Calu3 (cell line): ENCODE measurements at regions not wholly inside any gene's neighbourhood (a gene's known extent, or its start where the extent isn't known, plus 50 kb on each side); places are given as distances from the start of the nearest gene placed in this dataset.

Source experiments
- BruUV-seq: library from RNA; stranded (reverse); fragments of 400-500 nt; replicated peaks from 2 replicates; lab custom pipeline; 2021; lab: Mats Ljungman, UMichigan
- CTCF ChIA-PET: fragments of 300-600 bp; sonication (Branson Sonifier 250); formaldehyde crosslinking; loops from one replicate; lab custom pipeline; 2022; ENCODE audit warnings: antibody characterized with exemption; lab: Charles Lee
- DNase-seq: peaks from one replicate; pipeline ENCODE4 v3.0.0; 2022
- H3K27ac Mint-ChIP-seq: one replicate; pipeline ENCODE4 v1.8.0; 2022; ENCODE audit warnings: mixed read lengths; ENCODE audit not compliant: unreplicated experiment
- H3K27me3 Mint-ChIP-seq: one replicate; pipeline ENCODE4 v1.8.0; 2022; ENCODE audit warnings: mixed read lengths; ENCODE audit not compliant: unreplicated experiment
- H3K36me3 Mint-ChIP-seq: one replicate; pipeline ENCODE4 v1.8.0; 2022; ENCODE audit warnings: mild to moderate bottlenecking, moderate library complexity, mixed read lengths; ENCODE audit not compliant: insufficient read depth, unreplicated experiment
- H3K4me1 Mint-ChIP-seq: one replicate; pipeline ENCODE4 v1.8.0; 2022; ENCODE audit warnings: mild to moderate bottlenecking, low read depth, mixed read lengths; ENCODE audit not compliant: unreplicated experiment
- H3K4me3 Mint-ChIP-seq: one replicate; pipeline ENCODE4 v1.8.0; 2022; ENCODE audit warnings: mild to moderate bottlenecking, low read depth, moderate library complexity, mixed read lengths; ENCODE audit not compliant: unreplicated experiment
- H3K9me3 Mint-ChIP-seq: one replicate; pipeline ENCODE4 v1.8.0; 2022; ENCODE audit warnings: low read depth, mixed read lengths; ENCODE audit not compliant: unreplicated experiment
- CTCF ChIP-seq: fragments of 200-600 bp; IDR thresholded peaks from one replicate; pipeline ENCODE4 v1.8.0; 2022; ENCODE audit warnings: antibody characterized with exemption; ENCODE audit not compliant: unreplicated experiment
- intact Hi-C: fragments of 100-400 bp; cut with micrococcal nuclease; formaldehyde crosslinking; loops from one replicate; pipeline ENCODE4 v1.10.0; 2022; ENCODE audit not compliant: unreplicated experiment

DNA sequence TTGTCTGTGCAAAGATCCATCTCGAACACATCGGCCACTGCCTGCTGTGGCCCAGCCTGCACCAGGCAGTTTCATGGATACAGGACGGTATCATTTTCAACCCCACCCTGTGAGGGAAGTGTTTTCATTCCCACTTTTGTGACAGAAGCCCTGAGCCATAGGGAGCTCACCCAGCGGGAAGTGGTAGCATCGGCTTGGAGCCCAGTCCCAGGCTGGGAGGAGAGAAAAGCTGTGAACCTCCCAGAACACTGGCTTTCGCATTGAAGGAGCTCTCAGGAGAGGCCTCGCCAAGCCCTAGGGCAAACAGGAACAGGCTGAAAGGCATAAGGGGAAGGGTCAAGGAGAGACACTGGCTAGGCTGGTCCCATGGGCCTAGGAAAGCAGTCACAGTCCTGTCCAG lies 166.1 kb downstream of the TFCP2L1 start:
- Mint-ChIP-seq H3K27me3 (peaks cover 31% of the 10 kb centered on the region), H3K36me3 (no peaks in the 10 kb centered on the region), H3K9me3 (peaks cover 4% of the 10 kb centered on the region), H3K4me1 (no peaks in the 10 kb centered on the region), H3K4me3 (no peak overlapping the region), H3K27ac (no peak overlapping the region)
- CTCF ChIA-PET, result no interaction called here
- no peak for DNase-seq
- no TSS peak for BruUV-seq
- no peak for TF ChIP-seq CTCF
- intact Hi-C loops, result no loop called here

GRCh38 chr2:121120411-121120810 lies 164.6 kb downstream of the TFCP2L1 start:
- intact Hi-C loops, result no loop called here
- peaks cover 4% of the 10 kb centered on the region for H3K9me3 Mint-ChIP-seq
- BruUV-seq, result no TSS peak
- H3K27ac Mint-ChIP-seq, result no peak overlapping the region
- no peaks in the 10 kb centered on the region for H3K36me3 Mint-ChIP-seq
- peaks cover 42% of the 10 kb centered on the region for H3K27me3 Mint-ChIP-seq
- no peak for TF ChIP-seq CTCF
- DNase-seq, result no peak
- H3K4me1 Mint-ChIP-seq, result no peaks in the 10 kb centered on the region
- CTCF ChIA-PET, result no interaction called here
- no peak overlapping the region for H3K4me3 Mint-ChIP-seq

- CTCF ChIA-PET, result no interaction called here
- Mint-ChIP-seq H3K36me3 (no peaks in the 10 kb centered on the region), H3K27me3 (peaks cover 43% of the 10 kb centered on the region), H3K27ac (no peak overlapping the region), H3K4me3 (no peak overlapping the region), H3K4me1 (no peaks in the 10 kb centered on the region), H3K9me3 (peaks cover 4% of the 10 kb centered on the region)
- intact Hi-C loops, result no loop called here
- DNase-seq, result no peak
- TF ChIP-seq CTCF, result no peak
- no TSS peak for BruUV-seq
Observed at GRCh38 chr2:121120991-121121390, 164.0 kb downstream of the TFCP2L1 start.

- DNase-seq, result no peak
- TF ChIP-seq CTCF, result no peak
- peaks cover 4% of the 10 kb centered on the region for H3K9me3 Mint-ChIP-seq
- intact Hi-C loops, result no loop called here
- peaks cover 45% of the 10 kb centered on the region for H3K27me3 Mint-ChIP-seq
- H3K4me3 Mint-ChIP-seq, result no peak overlapping the region
- H3K4me1 Mint-ChIP-seq, result no peaks in the 10 kb centered on the region
- H3K36me3 Mint-ChIP-seq, result no peaks in the 10 kb centered on the region
- BruUV-seq, result no TSS peak
- H3K27ac Mint-ChIP-seq, result no peak overlapping the region
- CTCF ChIA-PET, result no interaction called here
Observed at GRCh38 chr2:121121661-121122060, 163.3 kb downstream of the TFCP2L1 start.
